ENCODE measurements at regions not wholly inside any gene's neighbourhood (a gene's known extent, or its start where the extent isn't known, plus 50 kb on each side); places are given as distances from the start of the nearest gene placed in this dataset.

DNA sequence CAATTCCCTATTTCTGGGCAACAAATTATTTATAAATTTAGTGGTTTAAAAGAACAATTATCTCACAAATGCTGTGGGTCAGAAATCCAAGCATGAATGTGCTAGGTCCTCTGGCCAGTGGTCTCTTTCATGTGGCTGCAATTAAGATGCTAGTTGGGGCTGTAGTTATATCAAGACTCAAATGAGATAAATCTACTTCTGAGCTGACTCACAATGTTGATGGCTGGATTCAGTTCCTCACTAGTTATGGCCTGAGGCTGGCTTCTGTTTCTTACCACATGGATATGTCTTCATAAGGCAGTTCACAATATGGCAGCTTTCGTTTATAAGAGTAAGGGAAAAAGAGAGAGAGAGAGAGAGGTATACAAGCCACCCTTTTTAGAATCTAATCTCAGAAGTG lies 717.0 kb downstream of the PRELID2 start:
- in situ Hi-C loops (cut with MboI; ENCODE audit: low sequenced_read_pairs): no loop called here
- no CpG with 5 or more reads among the region's 1 CpG for WGBS, 2 experiments (ENCODE audit: extremely low coverage in 2 of 2, insufficient read length in 1 of 2)

More for the DNA sequence above, 717.0 kb downstream of the PRELID2 start:
- CTCF ChIA-PET: no interaction called here
- H2BK15ac ChIP-seq (ENCODE audit: low read depth, low read length): no peak overlapping the region
- H3K79me1 ChIP-seq (ENCODE audit: low read depth in 1 of 2, low read length in 2 of 2): no peaks in the 10 kb centered on the region
- no peak overlapping the region for H4K5ac ChIP-seq (ENCODE audit: low read depth, low read length)
- H2AK5ac ChIP-seq (ENCODE audit: low read depth, low read length): no peak overlapping the region
- H3K14ac ChIP-seq (replicated peaks; ENCODE audit: low read depth, low read length): no peak overlapping the region
- no peak overlapping the region for H3K9ac ChIP-seq (ENCODE audit: low read depth, low read length)
- no peak overlapping the region for H3K18ac ChIP-seq (ENCODE audit: low read depth, low read length)
- no peak overlapping the region for H3K23ac ChIP-seq (ENCODE audit: low read depth, low read length)
- no peak overlapping the region for H3K4me3 ChIP-seq (ENCODE audit: insufficient read depth, low read depth, low read length)
- H2AK9ac ChIP-seq (replicated peaks; ENCODE audit: low read depth, low read length, poor library complexity): no peak overlapping the region
- H3K36me3 ChIP-seq (ENCODE audit: control insufficient read depth, insufficient read depth, low read length): no peaks in the 10 kb centered on the region
- no TSS peak for BruUV-seq (replicated peaks)
- no peak overlapping the region for H2BK120ac ChIP-seq (ENCODE audit: low read depth, low read length)
- intact Hi-C loops (cut with micrococcal nuclease): no loop called here
- H3K4me1 ChIP-seq (ENCODE audit: control insufficient read depth, insufficient read depth, low read length): no peaks in the 10 kb centered on the region
- no peaks in the 10 kb centered on the region for H3K9me1 ChIP-seq (ENCODE audit: insufficient read depth, low read length)
- no peaks in the 10 kb centered on the region for H3K27me3 ChIP-seq (ENCODE audit: control insufficient read depth, insufficient read depth, low read length)
- no peak overlapping the region for H3K4me2 ChIP-seq (ENCODE audit: low read depth, low read length)
- no peak overlapping the region for H4K91ac ChIP-seq (ENCODE audit: insufficient read depth, low read depth, low read length)
- no peak overlapping the region for H4K8ac ChIP-seq (ENCODE audit: low read depth in 2 of 2, low read length in 2 of 2)
- H2BK20ac ChIP-seq (ENCODE audit: low read depth, low read length): no peak overlapping the region
- no peak overlapping the region for H2BK5ac ChIP-seq (ENCODE audit: low read depth, low read length, poor library complexity, severe bottlenecking)
- H3K27ac ChIP-seq (ENCODE audit: insufficient read depth, low read length): no peak overlapping the region
- H2AFZ ChIP-seq (replicated peaks; ENCODE audit: low read length, poor library complexity): no peak overlapping the region
- ATAC-seq (ENCODE audit: low read depth) (no peak), DNase-seq (no peak)
- TF ChIP-seq RFX5 (IDR thresholded peaks at IDR 0.05; ENCODE audit: low read depth, low read length) (no peak), MAFK (IDR thresholded peaks at IDR 0.05; ENCODE audit: low read depth, low read length) (no peak), SMC3 (IDR thresholded peaks at IDR 0.05; ENCODE audit: low read depth, low read length) (no peak), NFE2L2 (IDR thresholded peaks at IDR 0.05; ENCODE audit: low read depth, low read length) (no peak), MXI1 (IDR thresholded peaks at IDR 0.05; ENCODE audit: borderline replicate concordance, low read depth, low read length) (no peak), CEBPB (IDR thresholded peaks at IDR 0.05; ENCODE audit: low read depth, low read length) (no peak), POLR2A (IDR thresholded peaks at IDR 0.05; ENCODE audit: low read depth, low read length) (no peak), CHD1 (IDR thresholded peaks at IDR 0.05; ENCODE audit: low read depth, low read length) (no peak), MAZ (IDR thresholded peaks at IDR 0.05; ENCODE audit: borderline replicate concordance, low read depth, low read length) (no peak), FOS (IDR thresholded peaks at IDR 0.05; ENCODE audit: low read depth, low read length) (no peak), RAD21 (IDR thresholded peaks at IDR 0.05; ENCODE audit: low read length) (no peak), BHLHE40 (IDR thresholded peaks at IDR 0.05; ENCODE audit: low read depth, low read length) (no peak), RCOR1 (IDR thresholded peaks at IDR 0.05; ENCODE audit: insufficient replicate concordance, low read length) (no peak)
- TF ChIP-seq, protein P1, sequence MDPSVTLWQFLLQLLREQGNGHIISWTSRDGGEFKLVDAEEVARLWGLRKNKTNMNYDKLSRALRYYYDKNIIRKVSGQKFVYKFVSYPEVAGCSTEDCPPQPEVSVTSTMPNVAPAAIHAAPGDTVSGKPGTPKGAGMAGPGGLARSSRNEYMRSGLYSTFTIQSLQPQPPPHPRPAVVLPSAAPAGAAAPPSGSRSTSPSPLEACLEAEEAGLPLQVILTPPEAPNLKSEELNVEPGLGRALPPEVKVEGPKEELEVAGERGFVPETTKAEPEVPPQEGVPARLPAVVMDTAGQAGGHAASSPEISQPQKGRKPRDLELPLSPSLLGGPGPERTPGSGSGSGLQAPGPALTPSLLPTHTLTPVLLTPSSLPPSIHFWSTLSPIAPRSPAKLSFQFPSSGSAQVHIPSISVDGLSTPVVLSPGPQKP (IDR thresholded peaks at IDR 0.05; ENCODE audit: borderline replicate concordance, low read depth, low read length): no peak
- TF ChIP-seq, protein P2, sequence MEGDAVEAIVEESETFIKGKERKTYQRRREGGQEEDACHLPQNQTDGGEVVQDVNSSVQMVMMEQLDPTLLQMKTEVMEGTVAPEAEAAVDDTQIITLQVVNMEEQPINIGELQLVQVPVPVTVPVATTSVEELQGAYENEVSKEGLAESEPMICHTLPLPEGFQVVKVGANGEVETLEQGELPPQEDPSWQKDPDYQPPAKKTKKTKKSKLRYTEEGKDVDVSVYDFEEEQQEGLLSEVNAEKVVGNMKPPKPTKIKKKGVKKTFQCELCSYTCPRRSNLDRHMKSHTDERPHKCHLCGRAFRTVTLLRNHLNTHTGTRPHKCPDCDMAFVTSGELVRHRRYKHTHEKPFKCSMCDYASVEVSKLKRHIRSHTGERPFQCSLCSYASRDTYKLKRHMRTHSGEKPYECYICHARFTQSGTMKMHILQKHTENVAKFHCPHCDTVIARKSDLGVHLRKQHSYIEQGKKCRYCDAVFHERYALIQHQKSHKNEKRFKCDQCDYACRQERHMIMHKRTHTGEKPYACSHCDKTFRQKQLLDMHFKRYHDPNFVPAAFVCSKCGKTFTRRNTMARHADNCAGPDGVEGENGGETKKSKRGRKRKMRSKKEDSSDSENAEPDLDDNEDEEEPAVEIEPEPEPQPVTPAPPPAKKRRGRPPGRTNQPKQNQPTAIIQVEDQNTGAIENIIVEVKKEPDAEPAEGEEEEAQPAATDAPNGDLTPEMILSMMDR (conservative IDR thresholded peaks at IDR 0.05; ENCODE audit: low read depth, low read length): no peak
- TF ChIP-seq, protein P3, sequence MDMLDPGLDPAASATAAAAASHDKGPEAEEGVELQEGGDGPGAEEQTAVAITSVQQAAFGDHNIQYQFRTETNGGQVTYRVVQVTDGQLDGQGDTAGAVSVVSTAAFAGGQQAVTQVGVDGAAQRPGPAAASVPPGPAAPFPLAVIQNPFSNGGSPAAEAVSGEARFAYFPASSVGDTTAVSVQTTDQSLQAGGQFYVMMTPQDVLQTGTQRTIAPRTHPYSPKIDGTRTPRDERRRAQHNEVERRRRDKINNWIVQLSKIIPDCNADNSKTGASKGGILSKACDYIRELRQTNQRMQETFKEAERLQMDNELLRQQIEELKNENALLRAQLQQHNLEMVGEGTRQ (IDR thresholded peaks at IDR 0.05; ENCODE audit: low read depth, low read length): no peak
- H3K56ac ChIP-seq (ENCODE audit: extremely low read depth, insufficient read depth, low read length): no peak overlapping the region
- dilution Hi-C loops (cut with HindIII; ENCODE audit: low sequenced_read_pairs, unreplicated experiment): no loop called here
- H3K9me3 ChIP-seq (ENCODE audit: control insufficient read depth, insufficient read depth, low read length): no peaks in the 10 kb centered on the region
- no peak overlapping the region for H3K4ac ChIP-seq (ENCODE audit: low read depth, low read length)
- POLR2A ChIA-PET (ENCODE audit: unreplicated experiment): no interaction called here
- H4K20me1 ChIP-seq (ENCODE audit: insufficient read depth, low read length): no peaks in the 10 kb centered on the region

Measured in IMR-90 (cell line).